Smooth muscle cell (in vitro differentiated cells): ENCODE measurements at regions not wholly inside any gene's neighbourhood (a gene's known extent, or its start where the extent isn't known, plus 50 kb on each side); places are given as distances from the start of the nearest gene placed in this dataset.
A peak's percentile ranks its signal among the peaks of the same experiment; 100 is the strongest.

Source experiments
- DNase-seq: peaks from one replicate; lab custom pipeline; 2025; ENCODE audit not compliant: unreplicated experiment; lab: John Stamatoyannopoulos, UW
- H2AFZ ChIP-seq: fragments of 200-600 bp; sonication (generic); 2 replicates; pipeline ENCODE4 v1.6.0; 2016; ENCODE audit warnings: antibody characterized with exemption, low read depth, mild to moderate bottlenecking
- H3F3A ChIP-seq: fragments of 200-600 bp; sonication (generic); 2 replicates; pipeline ENCODE4 v1.6.0; 2017; ENCODE audit warnings: antibody characterized with exemption, low read depth
- H3K27ac ChIP-seq: fragments of 200-600 bp; sonication (generic); 2 replicates; pipeline ENCODE4 v1.5.1; 2016; ENCODE audit warnings: low read depth, mild to moderate bottlenecking
- H3K27me3 ChIP-seq: fragments of 200-600 bp; sonication (generic); 2 replicates; pipeline ENCODE4 v1.6.1; 2016; ENCODE audit warnings: low read depth, mild to moderate bottlenecking
- H3K36me3 ChIP-seq: fragments of 200-600 bp; sonication (generic); 2 replicates; pipeline ENCODE4 v1.5.1; 2016; ENCODE audit warnings: low read depth
- H3K4me1 ChIP-seq: fragments of 200-600 bp; sonication (generic); 2 replicates; pipeline ENCODE4 v1.5.1; 2016; ENCODE audit warnings: low read depth
- H3K4me2 ChIP-seq: fragments of 200-600 bp; sonication (generic); 2 replicates; pipeline ENCODE4 v1.6.0; 2016; ENCODE audit warnings: mild to moderate bottlenecking
- H3K4me3 ChIP-seq: fragments of 200-600 bp; sonication (generic); 2 replicates; pipeline ENCODE4 v1.5.1; 2016; ENCODE audit warnings: mild to moderate bottlenecking
- H3K79me2 ChIP-seq: fragments of 200-600 bp; sonication (generic); 2 replicates; pipeline ENCODE4 v1.6.0; 2016; ENCODE audit warnings: low read depth, mild to moderate bottlenecking
- H3K9ac ChIP-seq: fragments of 200-600 bp; sonication (generic); 2 replicates; pipeline ENCODE4 v1.6.0; 2016; ENCODE audit warnings: low read depth
- H3K9me3 ChIP-seq: fragments of 200-600 bp; sonication (generic); replicated peaks from 2 replicates; pipeline ENCODE4 v1.5.1; 2016; ENCODE audit warnings: low read depth
- H4K20me1 ChIP-seq: fragments of 200-600 bp; sonication (generic); 2 replicates; pipeline ENCODE4 v1.6.0; 2016; ENCODE audit warnings: low read depth
- WGBS: methylation state at CpG from one replicate; pipeline ENCODE4 v1.1.7; 2016; ENCODE audit warnings: low lambda C conversion rate; 5-methylcytosine and 5-hydroxymethylcytosine counted together
- TF ChIP-seq, protein P1 (sequence below): fragments of 200-600 bp; sonication (generic); IDR thresholded peaks from 2 replicates; pipeline ENCODE4 v1.5.1; 2017; ENCODE audit warnings: borderline replicate concordance, mild to moderate bottlenecking, antibody characterized with exemption; ENCODE audit not compliant: insufficient read depth, poor library complexity, severe bottlenecking

DNA sequence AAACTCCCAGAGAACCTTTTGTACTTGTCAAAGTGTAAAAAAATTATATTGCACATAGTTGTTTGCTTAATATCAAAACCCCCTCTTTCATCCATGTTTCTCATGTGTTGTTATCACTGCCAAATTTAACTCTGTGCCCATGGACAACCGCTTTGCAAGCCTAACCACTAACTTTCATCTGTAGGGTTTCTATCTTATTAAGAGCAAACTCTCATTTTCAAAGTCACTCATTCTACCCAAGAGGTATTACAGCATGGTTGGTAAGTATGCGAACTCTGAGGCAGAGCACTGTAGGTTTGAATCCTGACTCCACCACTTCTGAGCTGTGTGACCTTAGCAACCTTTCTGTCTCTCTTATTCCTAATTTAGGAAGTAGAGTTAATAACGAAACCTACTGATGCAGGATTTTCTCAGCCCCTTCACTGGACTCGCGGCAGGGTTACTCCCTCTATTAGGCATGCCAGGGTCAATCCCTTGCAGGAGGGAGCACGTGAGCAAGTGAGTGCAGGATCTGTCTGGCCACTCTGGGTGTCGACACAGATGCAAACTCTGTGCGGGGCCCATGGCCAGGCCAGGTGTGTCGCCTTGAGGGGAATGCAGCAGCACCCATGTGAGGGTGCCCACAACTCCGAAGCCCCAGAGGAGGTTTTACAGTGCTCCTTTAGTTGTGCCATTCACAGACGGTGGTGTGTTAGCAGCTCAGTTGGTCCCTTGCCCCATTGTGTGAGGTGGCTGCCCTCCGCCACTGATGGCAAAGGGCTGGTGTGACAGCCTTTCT lies 361.5 kb upstream of the ADGRL2 start:
- Histone ChIP-seq H3F3A (no peaks in the 10 kb centered on the region), H4K20me1 (no peaks in the 10 kb centered on the region), H3K4me3 (no peak overlapping the region), H3K27me3 (no peaks in the 10 kb centered on the region), H3K79me2 (no peaks in the 10 kb centered on the region), H2AFZ (no peak overlapping the region), H3K36me3 (no peaks in the 10 kb centered on the region), H3K9me3 (no peaks in the 10 kb centered on the region), H3K4me1 (no peaks in the 10 kb centered on the region), H3K4me2 (no peak overlapping the region), H3K9ac (no peak overlapping the region), H3K27ac (no peak overlapping the region)
- TF ChIP-seq, protein P1, sequence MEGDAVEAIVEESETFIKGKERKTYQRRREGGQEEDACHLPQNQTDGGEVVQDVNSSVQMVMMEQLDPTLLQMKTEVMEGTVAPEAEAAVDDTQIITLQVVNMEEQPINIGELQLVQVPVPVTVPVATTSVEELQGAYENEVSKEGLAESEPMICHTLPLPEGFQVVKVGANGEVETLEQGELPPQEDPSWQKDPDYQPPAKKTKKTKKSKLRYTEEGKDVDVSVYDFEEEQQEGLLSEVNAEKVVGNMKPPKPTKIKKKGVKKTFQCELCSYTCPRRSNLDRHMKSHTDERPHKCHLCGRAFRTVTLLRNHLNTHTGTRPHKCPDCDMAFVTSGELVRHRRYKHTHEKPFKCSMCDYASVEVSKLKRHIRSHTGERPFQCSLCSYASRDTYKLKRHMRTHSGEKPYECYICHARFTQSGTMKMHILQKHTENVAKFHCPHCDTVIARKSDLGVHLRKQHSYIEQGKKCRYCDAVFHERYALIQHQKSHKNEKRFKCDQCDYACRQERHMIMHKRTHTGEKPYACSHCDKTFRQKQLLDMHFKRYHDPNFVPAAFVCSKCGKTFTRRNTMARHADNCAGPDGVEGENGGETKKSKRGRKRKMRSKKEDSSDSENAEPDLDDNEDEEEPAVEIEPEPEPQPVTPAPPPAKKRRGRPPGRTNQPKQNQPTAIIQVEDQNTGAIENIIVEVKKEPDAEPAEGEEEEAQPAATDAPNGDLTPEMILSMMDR: no peak
- DNase-seq: no peak
- WGBS: 97% methylated on average over 12 of the region's 12 CpGs

GRCh38 chr1:81437649-81438048 lies 363.1 kb upstream of the ADGRL2 start:
- peak overlapping the region; percentile 54 for H3K27ac ChIP-seq
- H3K9ac ChIP-seq: no peak overlapping the region
- H3K4me3 ChIP-seq: no peak overlapping the region
- no peaks in the 10 kb centered on the region for H3K79me2 ChIP-seq
- peak overlapping the region; percentile 5 for H3K4me2 ChIP-seq
- WGBS: 47% methylated on average over 3 of the region's 3 CpGs
- DNase-seq: no peak
- peak overlapping the region; percentile 1 for H2AFZ ChIP-seq
- H3K36me3 ChIP-seq: no peaks in the 10 kb centered on the region
- no peaks in the 10 kb centered on the region for H3K9me3 ChIP-seq
- H3K27me3 ChIP-seq: no peaks in the 10 kb centered on the region
- no peaks in the 10 kb centered on the region for H3F3A ChIP-seq
- H4K20me1 ChIP-seq: no peaks in the 10 kb centered on the region
- H3K4me1 ChIP-seq: peaks cover 7% of the 10 kb centered on the region
- TF ChIP-seq, protein P1: no peak

GRCh38 chr1:81437213-81437612 lies 363.5 kb upstream of the ADGRL2 start:
- H3K79me2 ChIP-seq: no peaks in the 10 kb centered on the region
- no peak overlapping the region for H3K9ac ChIP-seq
- peak overlapping the region; percentile 5 for H3K4me2 ChIP-seq
- peak overlapping the region; percentile 54 for H3K27ac ChIP-seq
- H3K4me1 ChIP-seq: peaks cover 12% of the 10 kb centered on the region
- 31% methylated on average over 1 of the region's 1 CpG for WGBS
- no peaks in the 10 kb centered on the region for H3K27me3 ChIP-seq
- H3K36me3 ChIP-seq: no peaks in the 10 kb centered on the region
- TF ChIP-seq, protein P1: no peak
- H2AFZ ChIP-seq: peak overlapping the region; percentile 1
- H3K4me3 ChIP-seq: no peak overlapping the region
- H4K20me1 ChIP-seq: no peaks in the 10 kb centered on the region
- no peak for DNase-seq
- H3F3A ChIP-seq: no peaks in the 10 kb centered on the region
- no peaks in the 10 kb centered on the region for H3K9me3 ChIP-seq

DNA sequence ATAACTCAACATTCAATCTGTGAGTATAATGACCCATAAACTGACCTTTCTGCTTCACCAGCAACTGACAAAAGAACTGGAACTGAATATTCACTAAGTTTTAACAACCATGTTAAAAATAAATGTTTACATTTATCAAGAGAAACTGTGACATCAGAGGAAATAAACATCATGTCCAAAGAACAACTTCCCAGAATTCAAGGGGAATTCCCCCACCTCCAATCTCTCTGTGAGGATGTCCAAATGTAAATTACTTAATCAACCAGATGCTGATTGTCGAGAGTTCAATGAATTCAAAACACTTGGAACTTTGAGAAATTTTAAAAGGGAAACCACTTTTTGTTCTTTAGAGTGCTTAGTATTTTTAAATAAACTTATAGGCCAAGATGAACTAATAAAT lies 365.6 kb upstream of the ADGRL2 start:
- H3K79me2 ChIP-seq: no peaks in the 10 kb centered on the region
- peak overlapping the region; percentile 3 for H2AFZ ChIP-seq
- H3K27ac ChIP-seq: peak overlapping the region; percentile 22
- H3F3A ChIP-seq: no peaks in the 10 kb centered on the region
- no peaks in the 10 kb centered on the region for H3K36me3 ChIP-seq
- no peak for DNase-seq
- no peaks in the 10 kb centered on the region for H3K9me3 ChIP-seq
- no peaks in the 10 kb centered on the region for H3K27me3 ChIP-seq
- H4K20me1 ChIP-seq: no peaks in the 10 kb centered on the region
- H3K9ac ChIP-seq: no peak overlapping the region
- H3K4me1 ChIP-seq: peaks cover 30% of the 10 kb centered on the region
- no peak overlapping the region for H3K4me2 ChIP-seq
- H3K4me3 ChIP-seq: no peak overlapping the region
- 22% methylated on average over 1 of the region's 1 CpG for WGBS
- TF ChIP-seq, protein P1: no peak
